GM12878 (cell line): ENCODE measurements at regions not wholly inside any gene's neighbourhood (a gene's known extent, or its start where the extent isn't known, plus 50 kb on each side); places are given as distances from the start of the nearest gene placed in this dataset.
"Not testable (repeated sequence)": the region's sequence is repeated elsewhere in the genome, so short reads cannot be mapped to it uniquely, and the experiment has no call there.

Source experiments
- ATAC-seq: fragments of 200-7000 bp; cut with Tn5 transposase; 3 replicates; pipeline ENCODE4 v1.9.1; 2020; ENCODE audit warnings: mild to moderate bottlenecking, moderate library complexity
- BruUV-seq: library from RNA; stranded (reverse); fragments of 400-500 nt; replicated peaks from 2 replicates; lab custom pipeline; 2021; lab: Mats Ljungman, UMichigan
- CTCF ChIA-PET: fragments of 300-600 bp; sonication (Branson Sonifier 250); formaldehyde crosslinking; extraction: SDS; loops from one replicate; lab custom pipeline; 2021; ENCODE audit warnings: inconsistent platforms; lab: Yijun Ruan, JAX
- POLR2A ChIA-PET: fragments of 350-600 bp; formaldehyde crosslinking; extraction: SDS; loops from one replicate; lab custom pipeline; 2021; ENCODE audit warnings: inconsistent platforms; lab: Charles Lee
- RAD21 ChIA-PET: fragments of 300-600 bp; sonication (Branson Sonifier 250); formaldehyde crosslinking; loops from one replicate; lab custom pipeline; 2023; ENCODE audit warnings: antibody characterized with exemption; ENCODE audit not compliant: unreplicated experiment; lab: Charles Lee
- SMC1A ChIA-PET: fragments of 300-600 bp; sonication (Branson Sonifier 250); formaldehyde crosslinking; loops from one replicate; lab custom pipeline; 2023; ENCODE audit not compliant: unreplicated experiment, uncharacterized antibody; lab: Charles Lee
- DNase-seq: peaks from one replicate; pipeline ENCODE4 v3.0.0-alpha.2; 2011; ENCODE audit warnings: low read depth, low spot score
- FAIRE-seq: peaks from 3 replicates; lab custom pipeline; 2011; peaks lifted over from hg19 to GRCh38; lab: Jason Lieb, UNC
- H2AFZ ChIP-seq: 2 replicates; pipeline ENCODE4 v1.6.0; 2011; ENCODE audit warnings: low read depth, low read length, control low read depth; ENCODE audit not compliant: control insufficient read depth
- H3K27ac ChIP-seq: 2 replicates; pipeline ENCODE4 v1.5.1; 2011; ENCODE audit warnings: control low read depth; ENCODE audit not compliant: control insufficient read depth, insufficient read depth
- H3K27me3 ChIP-seq, 2 experiments: replicated peaks in 1 of 2; 2 replicates each; pipeline versions ENCODE4 v1.6.0 to v1.6.1; 2011; ENCODE audit warnings: low read length in 1 of 2; ENCODE audit not compliant: control insufficient read depth in 2 of 2, insufficient read depth in 2 of 2
- H3K36me3 ChIP-seq, 2 experiments: 2 replicates each; pipeline ENCODE4 v1.5.1; 2011; ENCODE audit warnings: low read length in 1 of 2; ENCODE audit not compliant: control insufficient read depth in 2 of 2, insufficient read depth in 2 of 2
- H3K4me1 ChIP-seq: 2 replicates; pipeline ENCODE4 v1.6.1; 2011; ENCODE audit warnings: mild to moderate bottlenecking, low read length, moderate library complexity, mixed read lengths; ENCODE audit not compliant: control insufficient read depth, insufficient read depth
- H3K4me2 ChIP-seq: 2 replicates; pipeline ENCODE4 v1.6.0; 2011; ENCODE audit warnings: control low read depth; ENCODE audit not compliant: control insufficient read depth, insufficient read depth
- H3K4me3 ChIP-seq: fragments of 200-600 bp; sonication (generic); 2 replicates; pipeline ENCODE4 v1.5.1; 2016
- H3K79me2 ChIP-seq: 2 replicates; pipeline ENCODE4 v1.6.0; 2011; ENCODE audit warnings: low read length; ENCODE audit not compliant: control insufficient read depth, insufficient read depth
- H3K9ac ChIP-seq: 2 replicates; pipeline ENCODE4 v1.8.0; 2011; ENCODE audit warnings: low read length, control low read depth, mixed read lengths; ENCODE audit not compliant: control insufficient read depth, insufficient read depth
- H3K9me3 ChIP-seq: replicated peaks from 3 replicates; pipeline ENCODE4 v1.5.1; 2011; ENCODE audit warnings: mild to moderate bottlenecking, low read length; ENCODE audit not compliant: control insufficient read depth, insufficient read depth
- H4K20me1 ChIP-seq: 2 replicates; pipeline ENCODE4 v1.6.0; 2011; ENCODE audit not compliant: control insufficient read depth, insufficient read depth
- ASH2L ChIP-seq: fragments of 300-600, 200-600 bp; sonication (generic); IDR thresholded peaks from 2 replicates; pipeline ENCODE4 v1.6.1; 2017; ENCODE audit warnings: low read depth, mild to moderate bottlenecking, borderline replicate concordance
- CEBPZ ChIP-seq: fragments of 150-350 bp; IDR thresholded peaks from 2 replicates; pipeline ENCODE4 v1.6.1; 2016; ENCODE audit warnings: low read depth, low read length
- MEF2B ChIP-seq: fragments of 450-650 bp; IDR thresholded peaks from 2 replicates; pipeline ENCODE4 v1.6.1; 2018; ENCODE audit warnings: mild to moderate bottlenecking, moderate library complexity; ENCODE audit not compliant: partially characterized antibody, poor library complexity, severe bottlenecking
- PAX5 ChIP-seq: IDR thresholded peaks from 2 replicates; pipeline ENCODE4 v1.6.1; 2011; ENCODE audit warnings: low read depth, low read length, borderline replicate concordance
- RAD51 ChIP-seq: fragments of 450-650 bp; IDR thresholded peaks from 2 replicates; pipeline ENCODE4 v1.6.1; 2016; ENCODE audit warnings: moderate library complexity, mild to moderate bottlenecking, inconsistent platforms
- RBBP5 ChIP-seq: fragments of 200-600 bp; sonication (generic); conservative IDR thresholded peaks from 2 replicates; pipeline ENCODE4 v1.6.1; 2016
- YBX1 ChIP-seq: fragments of 450-650 bp; IDR thresholded peaks from 2 replicates; pipeline ENCODE4 v1.6.1; 2016; ENCODE audit warnings: antibody characterized with exemption
- ZNF687 ChIP-seq: fragments of 450-650 bp; IDR thresholded peaks from 2 replicates; pipeline ENCODE4 v1.6.1; 2017; ENCODE audit warnings: mild to moderate bottlenecking, moderate library complexity
- WGBS: methylation state at CpG from one replicate; pipeline ENCODE4 v1.1.6; 2016; ENCODE audit warnings: low lambda C conversion rate; ENCODE audit not compliant: insufficient replicate concordance, insufficient coverage; ENCODE audit errors: missing lambda C conversion rate; 5-methylcytosine and 5-hydroxymethylcytosine counted together
- in situ Hi-C: fragments of 300-500 bp; cut with MboI; formaldehyde crosslinking; loops from 9 replicates; pipeline ENCODE4 v1.14.3; 2018; ENCODE audit warnings: mixed read lengths
- intact Hi-C: fragments of 100-400 bp; cut with micrococcal nuclease; formaldehyde crosslinking; loops from one replicate; pipeline ENCODE4 v1.14.2; 2022; ENCODE audit not compliant: unreplicated experiment

- TF ChIP-seq PAX5: no peak
- TF ChIP-seq MEF2B: no peak
- TF ChIP-seq RAD51: no peak
- TF ChIP-seq ASH2L: no peak
- TF ChIP-seq, all 136 proteins: peak for 0
These were observed 59.3 kb upstream of the SPTLC3 start (continued) for GRCh38 chr20:12949429-12949980.

GRCh38 chr20:12954254-12954653 lies 54.5 kb upstream of the SPTLC3 start:
- in situ Hi-C loops, H3K4me3 ChIP-seq, H4K20me1 ChIP-seq, intact Hi-C loops, DNase-seq, BruUV-seq, RAD21 ChIA-PET, H3K4me1 ChIP-seq, SMC1A ChIA-PET, POLR2A ChIA-PET, H3K27me3 ChIP-seq, FAIRE-seq, H2AFZ ChIP-seq, H3K9me3 ChIP-seq, ATAC-seq, H3K9ac ChIP-seq, H3K36me3 ChIP-seq, H3K27ac ChIP-seq, H3K79me2 ChIP-seq, H3K4me2 ChIP-seq: not testable (repeated sequence)
- CTCF ChIA-PET: interaction anchor here (0.7 kb wide), 2 partner anchors 22 to 29 kb away, joined by 3 read pairs; no protein-coding TSS in a partner anchor

- 35% methylated on average over 3 of the region's 3 CpGs for WGBS
- Histone ChIP-seq H3K4me1 (no peaks in the 10 kb centered on the region), H3K79me2 (no peaks in the 10 kb centered on the region), H3K4me2 (no peak overlapping the region), H3K9me3 (no peaks in the 10 kb centered on the region), H4K20me1 (no peaks in the 10 kb centered on the region), H3K36me3 (no peaks in the 10 kb centered on the region), H3K27ac (no peak overlapping the region), H2AFZ (no peak overlapping the region), H3K9ac (no peak overlapping the region), H3K27me3 (no peaks in the 10 kb centered on the region), H3K4me3 (no peak overlapping the region)
- ATAC-seq (no peak), DNase-seq (no peak), FAIRE-seq (no peak)
- SMC1A ChIA-PET: no interaction called here
- no TSS peak for BruUV-seq
- POLR2A ChIA-PET: no interaction called here
- CTCF ChIA-PET: no interaction called here
- in situ Hi-C loops (no loop called here), intact Hi-C loops (no loop called here)
- RAD21 ChIA-PET: no interaction called here
- no peak for TF ChIP-seq RBBP5
- no peak for TF ChIP-seq YBX1
- no peak for TF ChIP-seq CEBPZ
- TF ChIP-seq ZNF687: no peak
These were observed 53.2 kb upstream of the SPTLC3 start for GRCh38 chr20:12955611-12956010.
